OCI-LY1 (cell line): ENCODE measurements at regions not wholly inside any gene's neighbourhood (a gene's known extent, or its start where the extent isn't known, plus 50 kb on each side); places are given as distances from the start of the nearest gene placed in this dataset.
"Not testable (repeated sequence)": the region's sequence is repeated elsewhere in the genome, so short reads cannot be mapped to it uniquely, and the experiment has no call there.

Experiments used
- H2AFZ ChIP-seq: fragments of 200-600 bp; sonication (generic), shearing (Covaris generic); 2 replicates; pipeline ENCODE4 v1.6.0; 2014; ENCODE audit warnings: antibody characterized with exemption, mild to moderate bottlenecking, low read length
- H3F3A ChIP-seq: fragments of 200-600 bp; sonication (generic), shearing (Covaris generic); 2 replicates; pipeline ENCODE4 v1.6.0; 2014; ENCODE audit warnings: mild to moderate bottlenecking, antibody characterized with exemption, low read length, moderate library complexity; ENCODE audit not compliant: insufficient read depth
- H3K27ac ChIP-seq: fragments of 200-600 bp; sonication (generic); 2 replicates; pipeline ENCODE4 v1.5.1; 2014; ENCODE audit warnings: low read length, mixed run types, mild to moderate bottlenecking, low read depth; ENCODE audit not compliant: poor library complexity, severe bottlenecking
- H3K27me3 ChIP-seq: fragments of 200-600 bp; sonication (generic); 2 replicates; pipeline ENCODE4 v1.6.0; 2014; ENCODE audit warnings: antibody characterized with exemption, mild to moderate bottlenecking, low read length, moderate library complexity; ENCODE audit not compliant: insufficient read depth
- H3K36me3 ChIP-seq: fragments of 200-600 bp; sonication (generic); 2 replicates; pipeline ENCODE4 v1.6.1; 2014; ENCODE audit warnings: mild to moderate bottlenecking, antibody characterized with exemption, low read length, moderate library complexity, mixed read lengths; ENCODE audit not compliant: insufficient read depth
- H3K4me1 ChIP-seq: fragments of 200-600 bp; sonication (generic); 2 replicates; pipeline ENCODE4 v1.5.1; 2014; ENCODE audit warnings: mild to moderate bottlenecking, low read length, moderate library complexity; ENCODE audit not compliant: insufficient read depth, severe bottlenecking
- H3K4me2 ChIP-seq: fragments of 200-600 bp; sonication (generic), shearing (Covaris generic); 2 replicates; pipeline ENCODE4 v1.6.1; 2014; ENCODE audit warnings: low read length
- H3K4me3 ChIP-seq: fragments of 200-600 bp; sonication (generic); 2 replicates; pipeline ENCODE4 v1.5.1; 2014; ENCODE audit warnings: low read length, low read depth, mild to moderate bottlenecking, mixed read lengths; ENCODE audit not compliant: poor library complexity, severe bottlenecking
- H3K79me2 ChIP-seq: fragments of 200-600 bp; shearing (Covaris generic); 2 replicates; pipeline ENCODE4 v1.6.1; 2016; ENCODE audit warnings: mixed run types, low read length, mixed read lengths; ENCODE audit not compliant: insufficient read depth
- H3K9ac ChIP-seq: fragments of 200-600 bp; sonication (generic), shearing (Covaris generic); 2 replicates; pipeline ENCODE4 v1.6.1; 2014; ENCODE audit warnings: mild to moderate bottlenecking, low read length, mixed read lengths
- H3K9me2 ChIP-seq: fragments of 200-600 bp; sonication (generic), shearing (Covaris generic); 2 replicates; pipeline ENCODE4 v1.6.1; 2014; ENCODE audit warnings: low read depth, mild to moderate bottlenecking, low read length, mixed read lengths
- H3K9me3 ChIP-seq: fragments of 200-600 bp; shearing (Covaris generic); 2 replicates; pipeline ENCODE4 v1.6.1; 2014; ENCODE audit warnings: low read length, mixed read lengths
- H4K20me1 ChIP-seq: fragments of 200-600 bp; sonication (generic), shearing (Covaris generic); 2 replicates; pipeline ENCODE4 v1.6.0; 2016; ENCODE audit warnings: mild to moderate bottlenecking, low read length; ENCODE audit not compliant: insufficient read depth
- CTCF ChIP-seq: fragments of 200-600 bp; sonication (generic), shearing (Covaris generic); IDR thresholded peaks from 2 replicates; pipeline ENCODE4 v1.5.1; 2017; ENCODE audit warnings: mild to moderate bottlenecking, antibody characterized with exemption, low read length, moderate library complexity, mixed read lengths
- EZH2 ChIP-seq: fragments of 200-600 bp; sonication (generic), shearing (Covaris generic); IDR thresholded peaks from 2 replicates; pipeline ENCODE4 v1.8.0; 2017; ENCODE audit warnings: borderline replicate concordance, mixed run types, mild to moderate bottlenecking, antibody characterized with exemption, low read length, moderate library complexity, mixed read lengths

DNA sequence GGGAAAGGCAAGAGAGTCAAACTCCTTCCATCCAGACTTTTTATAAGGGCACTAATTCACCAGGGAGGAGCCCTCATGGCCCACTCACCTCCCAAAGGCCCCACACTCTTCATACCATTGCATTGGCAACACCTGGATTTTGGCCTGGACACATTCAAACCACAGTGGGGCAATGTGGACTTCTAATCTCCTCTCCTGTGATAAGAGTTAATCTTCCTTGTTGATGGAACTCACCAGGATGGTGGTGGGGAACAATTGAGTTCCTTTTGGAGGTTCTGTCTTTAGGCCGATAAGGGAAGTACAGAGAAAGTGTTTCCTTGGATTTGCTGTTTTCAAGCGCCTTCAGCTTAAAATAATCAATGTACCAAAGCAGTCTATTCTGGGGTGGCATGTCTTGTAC is 268.7 kb downstream of the CD83 start:
- no peaks in the 10 kb centered on the region for H3F3A ChIP-seq
- H3K9ac ChIP-seq, result no peak overlapping the region
- no peak overlapping the region for H3K4me2 ChIP-seq

DNA sequence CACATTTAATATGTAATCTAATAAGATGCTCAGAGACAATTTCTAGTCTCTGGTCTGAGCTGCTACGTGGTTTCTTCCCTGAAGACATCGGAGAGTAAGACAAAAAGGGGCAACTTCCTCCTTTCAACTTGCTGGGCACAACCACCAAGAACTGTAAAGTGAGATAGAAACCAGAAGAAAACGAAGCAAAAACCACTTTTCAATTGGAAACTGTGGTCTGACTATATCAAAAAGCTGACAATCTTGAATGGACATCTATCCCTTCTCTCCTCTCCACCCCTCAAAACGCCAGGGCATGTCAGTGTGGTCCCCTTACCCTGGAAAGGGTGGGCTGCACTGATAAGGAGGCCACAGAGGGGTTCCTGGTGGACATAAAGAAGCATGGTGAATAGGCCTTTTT is 269.1 kb downstream of the CD83 start:
- H3K4me1 ChIP-seq, result no peaks in the 10 kb centered on the region
- no peak overlapping the region for H3K27ac ChIP-seq
- H3F3A ChIP-seq, result no peaks in the 10 kb centered on the region
- TF ChIP-seq EZH2 (no peak), CTCF (no peak)
- H3K79me2 ChIP-seq, result no peaks in the 10 kb centered on the region
- no peaks in the 10 kb centered on the region for H3K36me3 ChIP-seq
- no peak overlapping the region for H3K4me2 ChIP-seq
- no peaks in the 10 kb centered on the region for H3K9me3 ChIP-seq
- no peaks in the 10 kb centered on the region for H3K9me2 ChIP-seq
- no peak overlapping the region for H2AFZ ChIP-seq
- no peak overlapping the region for H3K9ac ChIP-seq
- H4K20me1 ChIP-seq, result no peaks in the 10 kb centered on the region
- H3K4me3 ChIP-seq, result no peak overlapping the region
- H3K27me3 ChIP-seq, result no peaks in the 10 kb centered on the region

More for the DNA sequence above, 268.7 kb downstream of the CD83 start:
- no peaks in the 10 kb centered on the region for H3K36me3 ChIP-seq
- no peaks in the 10 kb centered on the region for H3K79me2 ChIP-seq
- no peak overlapping the region for H3K27ac ChIP-seq
- TF ChIP-seq CTCF, result no peak
- no peaks in the 10 kb centered on the region for H3K27me3 ChIP-seq
- H2AFZ ChIP-seq, result no peak overlapping the region
- no peak overlapping the region for H3K4me3 ChIP-seq
- H3K9me3 ChIP-seq, result no peaks in the 10 kb centered on the region
- H3K4me1 ChIP-seq, result no peaks in the 10 kb centered on the region
- no peaks in the 10 kb centered on the region for H4K20me1 ChIP-seq
- no peaks in the 10 kb centered on the region for H3K9me2 ChIP-seq

DNA sequence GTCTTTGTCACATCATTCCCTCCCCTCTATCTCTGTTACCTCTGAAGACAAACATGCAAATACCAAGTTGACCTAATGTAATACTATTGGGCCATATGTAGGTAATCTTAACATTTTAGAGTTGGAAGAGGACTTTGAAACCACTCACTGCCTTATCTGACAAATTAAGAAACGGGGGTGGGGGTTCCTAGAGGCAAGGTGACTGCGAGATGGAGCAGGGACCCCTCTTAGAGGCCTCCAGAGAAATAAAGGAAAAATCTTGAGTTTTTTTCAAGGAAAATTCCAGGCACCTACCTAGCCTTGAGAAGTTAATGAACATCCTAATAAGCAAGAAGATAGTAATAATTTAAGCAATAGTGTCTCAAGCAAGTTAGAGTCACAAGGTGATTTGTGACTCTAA is 270.8 kb downstream of the CD83 start:
- Histone ChIP-seq H3K4me3 (no peak overlapping the region), H2AFZ (no peak overlapping the region), H3K27ac (no peak overlapping the region), H3F3A (no peaks in the 10 kb centered on the region), H3K4me2 (no peak overlapping the region), H4K20me1 (no peaks in the 10 kb centered on the region), H3K36me3 (no peaks in the 10 kb centered on the region), H3K9ac (no peak overlapping the region), H3K9me3 (no peaks in the 10 kb centered on the region), H3K79me2 (no peaks in the 10 kb centered on the region), H3K9me2 (no peaks in the 10 kb centered on the region), H3K4me1 (no peaks in the 10 kb centered on the region), H3K27me3 (no peaks in the 10 kb centered on the region)
- TF ChIP-seq EZH2 (no peak), CTCF (no peak)

GRCh38 chr6:14389776-14390175 is 272.2 kb downstream of the CD83 start:
- not testable (repeated sequence) for H3K27ac ChIP-seq, H3K9ac ChIP-seq, H3K27me3 ChIP-seq, H3K4me3 ChIP-seq, H4K20me1 ChIP-seq, H3K9me2 ChIP-seq, H3K79me2 ChIP-seq, H3K4me2 ChIP-seq, H3K9me3 ChIP-seq, H3F3A ChIP-seq, H3K4me1 ChIP-seq, H2AFZ ChIP-seq, H3K36me3 ChIP-seq
